D721Med (cell line): ENCODE measurements at regions not wholly inside any gene's neighbourhood (a gene's known extent, or its start where the extent isn't known, plus 50 kb on each side); places are given as distances from the start of the nearest gene placed in this dataset.

ENCODE experiments used
- DNase-seq: peaks from one replicate; pipeline ENCODE4 v3.0.0; 2011; ENCODE audit warnings: low spot score; ENCODE audit not compliant: insufficient read length
- FAIRE-seq: peaks from 2 replicates; lab custom pipeline; 2011; peaks lifted over from hg19 to GRCh38; lab: Jason Lieb, UNC
- CTCF ChIP-seq: IDR thresholded peaks from 2 replicates; pipeline ENCODE4 v1.5.1; 2012; ENCODE audit warnings: mild to moderate bottlenecking, control low read depth; ENCODE audit not compliant: insufficient read depth; ENCODE audit errors: missing control alignments

GRCh38 chr1:56146449-56146848, 432.9 kb downstream of the PLPP3 start:
- no peak for TF ChIP-seq CTCF
- FAIRE-seq: no peak
- no peak for DNase-seq

- no peak for TF ChIP-seq CTCF
- no peak for FAIRE-seq
- DNase-seq: no peak
Observed at GRCh38 chr1:56145581-56145980, 433.8 kb downstream of the PLPP3 start.

GRCh38 chr1:56142301-56142700, 437.1 kb downstream of the PLPP3 start:
- TF ChIP-seq CTCF: no peak
- DNase-seq (no peak), FAIRE-seq (no peak)

- DNase-seq (no peak), FAIRE-seq (peak; percentile 41)
- TF ChIP-seq CTCF: no peak
Observed at GRCh38 chr1:56139836-56140235, 439.5 kb downstream of the PLPP3 start.

- TF ChIP-seq CTCF: no peak
- no peak for FAIRE-seq
- DNase-seq: no peak
Observed at GRCh38 chr1:56137521-56138505, 441.6 kb downstream of the PLPP3 start.

GRCh38 chr1:56137090-56137489, 442.3 kb downstream of the PLPP3 start:
- TF ChIP-seq CTCF: no peak
- DNase-seq (no peak), FAIRE-seq (no peak)

GRCh38 chr1:56135864-56136147, 443.6 kb downstream of the PLPP3 start:
- DNase-seq (no peak), FAIRE-seq (no peak)
- no peak for TF ChIP-seq CTCF
